BJ (cell line): ENCODE measurements at regions not wholly inside any gene's neighbourhood (a gene's known extent, or its start where the extent isn't known, plus 50 kb on each side); places are given as distances from the start of the nearest gene placed in this dataset.

Experiments used
- CTCF ChIA-PET: fragments of 350-600 bp; formaldehyde crosslinking; extraction: SDS; loops from one replicate; lab custom pipeline; 2021; ENCODE audit warnings: antibody characterized with exemption, inconsistent platforms; lab: Yijun Ruan, JAX
- POLR2A ChIA-PET: fragments of 300-600 bp; sonication (Branson Sonifier 250); formaldehyde crosslinking; extraction: SDS; loops from one replicate; lab custom pipeline; 2021; ENCODE audit warnings: antibody characterized with exemption; lab: Charles Lee
- DNase-seq: peaks from one replicate; pipeline ENCODE4 v3.0.0-alpha.2; 2011; ENCODE audit warnings: low read depth
- H3K27me3 ChIP-seq: 2 replicates; pipeline ENCODE4 v1.6.0; 2011; ENCODE audit warnings: low read length; ENCODE audit not compliant: control insufficient read depth, insufficient read depth
- H3K36me3 ChIP-seq: 2 replicates; pipeline ENCODE4 v1.5.1; 2011; ENCODE audit warnings: low read length; ENCODE audit not compliant: control insufficient read depth, insufficient read depth
- H3K4me3 ChIP-seq: 2 replicates; pipeline ENCODE4 v1.5.1; 2011; ENCODE audit warnings: low read depth, mild to moderate bottlenecking, control low read depth, low read length
- CTCF ChIP-seq: IDR thresholded peaks from 2 replicates; pipeline ENCODE4 v1.5.1; 2011; ENCODE audit warnings: low read depth, mild to moderate bottlenecking, control low read depth, inconsistent platforms, low read length, moderate library complexity; ENCODE audit not compliant: insufficient read depth

GRCh38 chr6:163745536-163746400 lies 331.2 kb downstream of the QKI start:
- peak; percentile 47 for DNase-seq
- ChIA-PET CTCF (no interaction called here), POLR2A (no interaction called here)
- H3K36me3 ChIP-seq, result no peaks in the 10 kb centered on the region
- no peak overlapping the region for H3K4me3 ChIP-seq
- no peak for TF ChIP-seq CTCF
- H3K27me3 ChIP-seq, result no peaks in the 10 kb centered on the region

- DNase-seq, result no peak
- CTCF ChIA-PET, result no interaction called here
- Histone ChIP-seq H3K27me3 (no peaks in the 10 kb centered on the region), H3K36me3 (no peaks in the 10 kb centered on the region), H3K4me3 (no peak overlapping the region)
- POLR2A ChIA-PET, result no interaction called here
- TF ChIP-seq CTCF, result no peak
Measured at GRCh38 chr6:163744256-163744925, 329.9 kb downstream of the QKI start.

GRCh38 chr6:163743796-163744195 lies 329.3 kb downstream of the QKI start:
- TF ChIP-seq CTCF, result no peak
- ChIA-PET CTCF (no interaction called here), POLR2A (no interaction called here)
- Histone ChIP-seq H3K27me3 (no peaks in the 10 kb centered on the region), H3K4me3 (no peak overlapping the region), H3K36me3 (no peaks in the 10 kb centered on the region)
- DNase-seq, result no peak

- POLR2A ChIA-PET, result no interaction called here
- no peak for DNase-seq
- H3K4me3 ChIP-seq, result no peak overlapping the region
- no peak for TF ChIP-seq CTCF
- CTCF ChIA-PET, result no interaction called here
- H3K27me3 ChIP-seq, result no peaks in the 10 kb centered on the region
- no peaks in the 10 kb centered on the region for H3K36me3 ChIP-seq
Measured at GRCh38 chr6:163741743-163742363, 327.3 kb downstream of the QKI start.

GRCh38 chr6:163741342-163741741 lies 326.8 kb downstream of the QKI start:
- no peak for TF ChIP-seq CTCF
- H3K27me3 ChIP-seq, result no peaks in the 10 kb centered on the region
- H3K36me3 ChIP-seq, result no peaks in the 10 kb centered on the region
- DNase-seq, result no peak
- CTCF ChIA-PET, result no interaction called here
- POLR2A ChIA-PET, result no interaction called here
- no peak overlapping the region for H3K4me3 ChIP-seq
